ENCODE measurements at regions not wholly inside any gene's neighbourhood (a gene's known extent, or its start where the extent isn't known, plus 50 kb on each side); places are given as distances from the start of the nearest gene placed in this dataset.

- no peak for DNase-seq (ENCODE audit: low spot score)
Measured at GRCh38 chr18:70499218-70499691, 210.4 kb downstream of the SOCS6 start.

GRCh38 chr18:70496353-70497294 lies 207.8 kb downstream of the SOCS6 start:
- DNase-seq (ENCODE audit: low spot score) = no peak

GRCh38 chr18:70494524-70494923 lies 205.7 kb downstream of the SOCS6 start:
- DNase-seq (ENCODE audit: low spot score) = no peak

- DNase-seq (ENCODE audit: low spot score) = no peak
Measured at GRCh38 chr18:70493461-70493860, 204.6 kb downstream of the SOCS6 start.

- peak; percentile 62 for DNase-seq (ENCODE audit: low spot score)
Measured at GRCh38 chr18:70491734-70492348, 203.0 kb downstream of the SOCS6 start.

GRCh38 chr18:70489986-70490933 lies 201.4 kb downstream of the SOCS6 start:
- DNase-seq (ENCODE audit: low spot score) = peak; percentile 58

GRCh38 chr18:70489571-70489970 lies 200.7 kb downstream of the SOCS6 start:
- no peak for DNase-seq (ENCODE audit: low spot score)

GRCh38 chr18:70469916-70470315 lies 181.1 kb downstream of the SOCS6 start:
- peak; percentile 3 for DNase-seq (ENCODE audit: low spot score)

GRCh38 chr18:70468861-70469547 lies 180.2 kb downstream of the SOCS6 start:
- DNase-seq (ENCODE audit: low spot score) = no peak

- peak; percentile 69 for DNase-seq (ENCODE audit: low spot score)
Measured at GRCh38 chr18:70464343-70465114, 175.7 kb downstream of the SOCS6 start.

- DNase-seq (ENCODE audit: low spot score) = no peak
Measured at GRCh38 chr18:70463085-70463484, 174.2 kb downstream of the SOCS6 start.

GRCh38 chr18:70462078-70462439 lies 173.2 kb downstream of the SOCS6 start:
- DNase-seq (ENCODE audit: low spot score) = no peak

GRCh38 chr18:70461323-70462077 lies 172.7 kb downstream of the SOCS6 start:
- no peak for DNase-seq (ENCODE audit: low spot score)

GRCh38 chr18:70459731-70460130 lies 170.9 kb downstream of the SOCS6 start:
- no peak for DNase-seq (ENCODE audit: low spot score)

GRCh38 chr18:70459251-70459650 lies 170.4 kb downstream of the SOCS6 start:
- no peak for DNase-seq (ENCODE audit: low spot score)

GRCh38 chr18:70457788-70458187 lies 168.9 kb downstream of the SOCS6 start:
- DNase-seq (ENCODE audit: low spot score) = no peak

GRCh38 chr18:70457223-70457622 lies 168.4 kb downstream of the SOCS6 start:
- no peak for DNase-seq (ENCODE audit: low spot score)

- DNase-seq (ENCODE audit: low spot score) = no peak
Measured at GRCh38 chr18:70456376-70456775, 167.5 kb downstream of the SOCS6 start.

- DNase-seq (ENCODE audit: low spot score) = no peak
Measured at GRCh38 chr18:70455731-70456130, 166.9 kb downstream of the SOCS6 start.

GRCh38 chr18:70454704-70455322 lies 166.0 kb downstream of the SOCS6 start:
- DNase-seq (ENCODE audit: low spot score) = peak; percentile 67

Data from kidney tubule cell (primary cell).